ENCODE measurements at regions not wholly inside any gene's neighbourhood (a gene's known extent, or its start where the extent isn't known, plus 50 kb on each side); places are given as distances from the start of the nearest gene placed in this dataset.

- TF ChIP-seq POLR2A (IDR thresholded peaks at IDR 0.05) (no peak), CTCF (IDR thresholded peaks at IDR 0.05) (no peak)
These were observed 57.7 kb upstream of the MEF2C start for GRCh38 chr5:88940713-88941112.
